ENCODE measurements at regions not wholly inside any gene's neighbourhood (a gene's known extent, or its start where the extent isn't known, plus 50 kb on each side); places are given as distances from the start of the nearest gene placed in this dataset.
A peak's percentile ranks its signal among the peaks of the same experiment; 100 is the strongest.
"Not testable (repeated sequence)": the region's sequence is repeated elsewhere in the genome, so short reads cannot be mapped to it uniquely, and the experiment has no call there.

- no peak for DNase-seq
Measured at GRCh38 chr5:27814286-27814685, 775.9 kb upstream of the CDH9 start.

- DNase-seq: no peak
Measured at GRCh38 chr5:27810458-27810857, 772.1 kb upstream of the CDH9 start.

GRCh38 chr5:27797220-27797619 is 758.8 kb upstream of the CDH9 start:
- DNase-seq: no peak

- DNase-seq: no peak
Measured at GRCh38 chr5:27788184-27788583, 749.8 kb upstream of the CDH9 start.

- DNase-seq: no peak
Measured at GRCh38 chr5:27784317-27784716, 745.9 kb upstream of the CDH9 start.

- no peak for DNase-seq
Measured at GRCh38 chr5:27778121-27778520, 739.7 kb upstream of the CDH9 start.

GRCh38 chr5:27773636-27774035 is 735.2 kb upstream of the CDH9 start:
- DNase-seq: no peak

GRCh38 chr5:27773166-27773565 is 734.8 kb upstream of the CDH9 start:
- no peak for DNase-seq

GRCh38 chr5:27769748-27770402 is 731.5 kb upstream of the CDH9 start:
- DNase-seq: no peak

- DNase-seq: no peak
Measured at GRCh38 chr5:27748847-27749246, 710.5 kb upstream of the CDH9 start.

GRCh38 chr5:27743383-27743979 is 705.1 kb upstream of the CDH9 start:
- DNase-seq: not testable (repeated sequence)

- DNase-seq: no peak
Measured at GRCh38 chr5:27742805-27743204, 704.4 kb upstream of the CDH9 start.

- no peak for DNase-seq
Measured at GRCh38 chr5:27734838-27735237, 696.5 kb upstream of the CDH9 start.

GRCh38 chr5:27733237-27733636 is 694.9 kb upstream of the CDH9 start:
- no peak for DNase-seq

GRCh38 chr5:27727254-27727653 is 688.9 kb upstream of the CDH9 start:
- no peak for DNase-seq

GRCh38 chr5:27722337-27722736 is 684.0 kb upstream of the CDH9 start:
- DNase-seq: no peak

- no peak for DNase-seq
Measured at GRCh38 chr5:27708534-27708933, 670.1 kb upstream of the CDH9 start.

GRCh38 chr5:27706832-27707231 is 668.4 kb upstream of the CDH9 start:
- no peak for DNase-seq

GRCh38 chr5:27705661-27706060 is 667.3 kb upstream of the CDH9 start:
- no peak for DNase-seq

- no peak for DNase-seq
Measured at GRCh38 chr5:27701931-27702903, 663.8 kb upstream of the CDH9 start.

GRCh38 chr5:27700526-27700925 is 662.1 kb upstream of the CDH9 start:
- no peak for DNase-seq

GRCh38 chr5:27682600-27682999 is 644.2 kb upstream of the CDH9 start:
- peak; percentile 26 for DNase-seq

- DNase-seq: peak; percentile 5
Measured at GRCh38 chr5:27652505-27652904, 614.1 kb upstream of the CDH9 start.
